NOMO-1 treated with dmso at 0.1 percent for 144 hours (cell line): ENCODE measurements at regions not wholly inside any gene's neighbourhood (a gene's known extent, or its start where the extent isn't known, plus 50 kb on each side); places are given as distances from the start of the nearest gene placed in this dataset.

ENCODE experiments used
- DNase-seq: peaks from one replicate; lab custom pipeline; 2025; ENCODE audit not compliant: unreplicated experiment; lab: John Stamatoyannopoulos, UW

DNA sequence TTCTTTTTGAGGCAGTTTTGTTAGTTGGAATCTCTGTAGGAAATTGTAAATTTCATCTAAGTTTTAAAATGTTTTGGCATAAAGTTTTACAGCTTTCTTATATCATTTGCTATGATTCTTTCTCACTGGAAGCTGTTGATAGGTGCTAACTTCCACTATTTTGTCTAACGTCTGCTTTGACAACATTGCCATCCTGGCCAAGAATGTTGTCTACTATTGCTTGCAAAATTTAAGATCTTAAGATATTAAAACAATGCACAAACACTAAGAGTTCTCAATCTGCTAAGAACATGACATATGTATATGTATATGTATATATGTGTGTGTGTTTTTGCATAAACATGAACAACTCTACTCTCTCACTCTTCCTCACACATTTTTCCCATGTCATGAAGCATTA is 64.1 kb upstream of the MDGA2 start:
- no peak for DNase-seq

DNA sequence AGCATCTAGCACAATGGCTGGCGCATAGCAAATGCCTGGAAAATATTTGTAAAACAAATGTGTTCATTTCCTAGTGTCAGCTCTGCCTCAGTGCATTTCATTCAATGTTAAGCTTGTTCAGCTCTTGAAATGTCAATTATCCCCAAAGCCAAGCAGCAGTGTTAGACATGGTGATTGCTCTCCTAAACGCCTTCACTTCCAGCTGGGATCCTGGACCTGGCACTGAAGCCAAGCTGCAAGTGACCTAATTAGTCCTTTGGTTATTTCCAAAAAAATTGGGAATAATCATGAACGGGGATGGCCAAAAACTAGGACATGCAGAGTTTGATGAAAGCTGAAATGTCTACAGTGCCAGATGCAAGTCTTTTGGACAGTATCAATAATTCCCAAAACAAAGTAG is 54.9 kb upstream of the MDGA2 start:
- DNase-seq, result no peak
